ENCODE measurements at regions not wholly inside any gene's neighbourhood (a gene's known extent, or its start where the extent isn't known, plus 50 kb on each side); places are given as distances from the start of the nearest gene placed in this dataset.

DNA sequence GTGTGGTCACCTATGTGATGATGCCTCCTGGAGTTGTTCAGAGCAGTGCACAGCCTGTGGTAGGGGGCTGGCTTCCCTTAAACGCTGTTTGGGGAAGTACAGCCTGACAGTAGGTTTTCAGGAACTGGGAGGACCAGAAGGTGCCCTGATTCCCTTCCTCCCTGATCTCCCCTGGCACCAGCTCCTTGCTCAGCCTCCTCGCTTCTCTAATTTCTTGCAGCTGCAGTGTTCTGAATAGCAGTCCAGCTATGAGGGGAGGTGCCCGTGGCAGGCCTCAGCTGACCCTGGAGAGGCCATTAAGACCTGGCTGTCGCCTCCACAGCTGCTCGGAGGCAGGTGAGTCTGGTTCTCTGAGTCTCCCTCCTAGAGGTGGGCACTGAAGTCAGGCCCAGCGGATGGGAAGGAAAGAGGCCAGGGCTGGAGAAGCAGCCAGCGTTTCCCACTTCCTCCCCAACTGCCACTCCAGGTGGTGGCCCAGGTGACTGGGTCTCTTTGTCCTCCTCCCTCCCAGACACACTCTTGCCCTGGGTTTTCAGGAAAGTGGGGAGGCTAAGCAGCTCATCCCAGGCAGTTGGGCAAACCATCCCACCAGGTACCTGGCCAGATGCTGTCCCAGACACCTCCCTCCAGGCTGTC is 52.0 kb upstream of the RPL11 start:
- Histone ChIP-seq H3F3A (ENCODE audit: insufficient read depth) (no peaks in the 10 kb centered on the region), H2AFZ (ENCODE audit: low read depth, low read length, severe bottlenecking) (no peak overlapping the region), H3K79me2 (ENCODE audit: insufficient read depth, low read length) (no peaks in the 10 kb centered on the region), H3K36me3 (ENCODE audit: low read length) (no peaks in the 10 kb centered on the region), H3K4me2 (ENCODE audit: low read depth, low read length, poor library complexity, severe bottlenecking) (no peak overlapping the region), H3K27me3 (ENCODE audit: low read length) (no peaks in the 10 kb centered on the region), H3K4me3 (ENCODE audit: insufficient read depth, low read length, poor library complexity, severe bottlenecking) (no peak overlapping the region), H4K20me1 (ENCODE audit: low read depth, low read length) (no peaks in the 10 kb centered on the region), H3K9ac (ENCODE audit: low read length) (peak overlapping the region; percentile 3; the same call in 1 of the 2 replicates), H3K9me3 (ENCODE audit: insufficient read depth, low read length) (no peaks in the 10 kb centered on the region), H3K9me2 (replicated peaks; ENCODE audit: insufficient read depth, low read length) (no peaks in the 10 kb centered on the region), H3K27ac (ENCODE audit: low read depth, low read length) (no peak overlapping the region)
- TF ChIP-seq EZH2phosphoT487 (conservative IDR thresholded peaks at IDR 0.05; ENCODE audit: low read length), result no peak
- TF ChIP-seq, protein P1, sequence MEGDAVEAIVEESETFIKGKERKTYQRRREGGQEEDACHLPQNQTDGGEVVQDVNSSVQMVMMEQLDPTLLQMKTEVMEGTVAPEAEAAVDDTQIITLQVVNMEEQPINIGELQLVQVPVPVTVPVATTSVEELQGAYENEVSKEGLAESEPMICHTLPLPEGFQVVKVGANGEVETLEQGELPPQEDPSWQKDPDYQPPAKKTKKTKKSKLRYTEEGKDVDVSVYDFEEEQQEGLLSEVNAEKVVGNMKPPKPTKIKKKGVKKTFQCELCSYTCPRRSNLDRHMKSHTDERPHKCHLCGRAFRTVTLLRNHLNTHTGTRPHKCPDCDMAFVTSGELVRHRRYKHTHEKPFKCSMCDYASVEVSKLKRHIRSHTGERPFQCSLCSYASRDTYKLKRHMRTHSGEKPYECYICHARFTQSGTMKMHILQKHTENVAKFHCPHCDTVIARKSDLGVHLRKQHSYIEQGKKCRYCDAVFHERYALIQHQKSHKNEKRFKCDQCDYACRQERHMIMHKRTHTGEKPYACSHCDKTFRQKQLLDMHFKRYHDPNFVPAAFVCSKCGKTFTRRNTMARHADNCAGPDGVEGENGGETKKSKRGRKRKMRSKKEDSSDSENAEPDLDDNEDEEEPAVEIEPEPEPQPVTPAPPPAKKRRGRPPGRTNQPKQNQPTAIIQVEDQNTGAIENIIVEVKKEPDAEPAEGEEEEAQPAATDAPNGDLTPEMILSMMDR (IDR thresholded peaks at IDR 0.05; ENCODE audit: insufficient read depth, low read length, poor library complexity, severe bottlenecking), result no peak

DNA sequence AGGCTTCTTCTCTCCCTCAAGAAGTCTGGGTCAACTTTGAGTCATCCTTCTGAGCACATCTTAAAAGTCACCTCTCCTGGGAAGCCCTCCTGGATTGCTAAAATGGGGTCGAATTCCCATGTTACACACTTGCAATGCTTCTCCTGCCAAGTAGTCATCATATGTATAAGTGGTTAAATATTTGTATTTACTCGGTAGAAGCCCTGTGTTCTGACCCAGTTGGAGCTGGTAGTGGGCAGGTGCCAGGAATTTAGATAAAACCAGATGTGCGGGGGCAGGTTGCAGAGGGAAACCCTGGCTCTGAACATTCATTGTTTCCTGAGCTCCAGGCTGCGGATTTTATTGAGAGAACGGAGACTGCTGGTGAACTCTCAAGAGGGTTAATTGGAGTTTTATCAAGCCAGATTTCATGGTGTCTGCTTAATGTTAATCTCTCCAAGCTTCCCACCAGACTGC is 52.8 kb upstream of the RPL11 start:
- Histone ChIP-seq H3K9ac (ENCODE audit: low read length) (no peak overlapping the region), H3K36me3 (ENCODE audit: low read length) (no peaks in the 10 kb centered on the region), H3K79me2 (ENCODE audit: insufficient read depth, low read length) (no peaks in the 10 kb centered on the region), H3K4me3 (ENCODE audit: insufficient read depth, low read length, poor library complexity, severe bottlenecking) (no peak overlapping the region), H3K27me3 (ENCODE audit: low read length) (no peaks in the 10 kb centered on the region), H2AFZ (ENCODE audit: low read depth, low read length, severe bottlenecking) (no peak overlapping the region), H3K9me2 (replicated peaks; ENCODE audit: insufficient read depth, low read length) (no peaks in the 10 kb centered on the region), H4K20me1 (ENCODE audit: low read depth, low read length) (no peaks in the 10 kb centered on the region), H3F3A (ENCODE audit: insufficient read depth) (no peaks in the 10 kb centered on the region), H3K9me3 (ENCODE audit: insufficient read depth, low read length) (no peaks in the 10 kb centered on the region), H3K27ac (ENCODE audit: low read depth, low read length) (no peak overlapping the region), H3K4me2 (ENCODE audit: low read depth, low read length, poor library complexity, severe bottlenecking) (no peak overlapping the region)
- TF ChIP-seq, protein P1 (IDR thresholded peaks at IDR 0.05; ENCODE audit: insufficient read depth, low read length, poor library complexity, severe bottlenecking), result no peak
- TF ChIP-seq EZH2phosphoT487 (conservative IDR thresholded peaks at IDR 0.05; ENCODE audit: low read length), result no peak

DNA sequence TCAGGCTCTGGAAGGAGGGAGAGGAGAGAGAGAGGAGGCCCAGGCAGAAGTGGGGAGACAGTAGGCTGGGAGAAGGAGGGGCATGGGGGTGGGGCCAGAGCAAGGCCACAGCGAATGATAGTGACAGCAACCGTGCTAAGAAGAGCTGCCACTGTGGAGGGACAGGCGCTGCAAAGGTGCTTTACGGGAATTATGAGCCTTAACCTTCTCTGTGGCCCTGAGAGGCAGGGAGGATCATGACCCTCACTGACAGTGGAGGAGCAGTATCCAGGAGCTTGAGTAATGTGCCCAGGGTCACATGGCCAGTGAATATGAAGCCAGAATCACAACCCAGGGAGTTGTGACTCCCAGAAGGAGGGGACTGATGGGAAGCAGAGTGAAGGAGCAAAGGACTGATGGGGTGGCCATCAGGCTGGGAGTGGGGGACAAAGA is 53.4 kb upstream of the RPL11 start:
- no peak overlapping the region for H2AFZ ChIP-seq (ENCODE audit: low read depth, low read length, severe bottlenecking)
- H3K36me3 ChIP-seq (ENCODE audit: low read length), result no peaks in the 10 kb centered on the region
- no peak overlapping the region for H3K27ac ChIP-seq (ENCODE audit: low read depth, low read length)
- no peaks in the 10 kb centered on the region for H3K79me2 ChIP-seq (ENCODE audit: insufficient read depth, low read length)
- H3K27me3 ChIP-seq (ENCODE audit: low read length), result no peaks in the 10 kb centered on the region
- H3K9me2 ChIP-seq (replicated peaks; ENCODE audit: insufficient read depth, low read length), result no peaks in the 10 kb centered on the region
- no peak overlapping the region for H3K9ac ChIP-seq (ENCODE audit: low read length)
- no peaks in the 10 kb centered on the region for H3K9me3 ChIP-seq (ENCODE audit: insufficient read depth, low read length)
- TF ChIP-seq, protein P1 (IDR thresholded peaks at IDR 0.05; ENCODE audit: insufficient read depth, low read length, poor library complexity, severe bottlenecking), result no peak
- TF ChIP-seq EZH2phosphoT487 (conservative IDR thresholded peaks at IDR 0.05; ENCODE audit: low read length), result no peak
- H3K4me2 ChIP-seq (ENCODE audit: low read depth, low read length, poor library complexity, severe bottlenecking), result no peak overlapping the region
- no peak overlapping the region for H3K4me3 ChIP-seq (ENCODE audit: insufficient read depth, low read length, poor library complexity, severe bottlenecking)
- H3F3A ChIP-seq (ENCODE audit: insufficient read depth), result no peaks in the 10 kb centered on the region
- H4K20me1 ChIP-seq (ENCODE audit: low read depth, low read length), result no peaks in the 10 kb centered on the region

Data from SU-DHL-6 (cell line).